Motor neuron (in vitro differentiated cells): ENCODE measurements at regions not wholly inside any gene's neighbourhood (a gene's known extent, or its start where the extent isn't known, plus 50 kb on each side); places are given as distances from the start of the nearest gene placed in this dataset.

ENCODE experiments used
- ATAC-seq, 8 experiments: fragments of 200-7000 bp; cut with Tn5 transposase; replicated peaks in 6 of 8; 2 replicates each; pipeline ENCODE4 v1.8.0; 2021; ENCODE audit warnings: mild to moderate bottlenecking in 8 of 8, moderate library complexity in 8 of 8
- H3K27ac ChIP-seq, 2 donors: fragments of 250-450 bp; sonication (Bioruptor Pico); 2 replicates each; pipeline ENCODE4 v1.9.0; 2021; ENCODE audit warnings: antibody characterized with exemption in 2 of 2, mild to moderate bottlenecking in 2 of 2, moderate library complexity in 1 of 2
- H3K4me1 ChIP-seq, 2 donors: fragments of 250-450 bp; sonication (Bioruptor Pico); replicated peaks in 1 of 2; 2 replicates each; pipeline ENCODE4 v1.6.1; 2021; ENCODE audit warnings: antibody characterized with exemption in 2 of 2, mild to moderate bottlenecking in 2 of 2, moderate library complexity in 1 of 2
- H3K4me3 ChIP-seq, 5 donors: fragments of 250-450 bp; sonication (Bioruptor Pico); 2 replicates each; pipeline ENCODE4 v1.9.0; 2021; ENCODE audit warnings: antibody characterized with exemption in 5 of 5, mild to moderate bottlenecking in 5 of 5, moderate library complexity in 4 of 5
- WGBS, 10 experiments: fragments of 450-650 bp; shearing (Covaris generic); methylation state at CpG; one replicate each; pipeline ENCODE4 v1.0.0; 2022; 5-methylcytosine and 5-hydroxymethylcytosine counted together
- in situ Hi-C, 9 experiments: fragments of 400-800 bp; cut with MboI; loops; one replicate each; pipeline ENCODE4 v1.15.0; 2021; ENCODE audit warnings: low sequenced_read_pairs in 9 of 9, low pct_unique_long_range_greater_than_20kb in 2 of 9; ENCODE audit not compliant: unreplicated experiment in 9 of 9

- no peak overlapping the region for H3K27ac ChIP-seq
- WGBS, 10 experiments: 0 to 100% (median 57%) methylated on average over 1 of the region's 2 CpGs; no CpG with 5 or more reads in 6 of the 10 experiments
- in situ Hi-C loops: no loop called here
- no peaks in the 10 kb centered on the region for H3K4me1 ChIP-seq
- no peak overlapping the region for H3K4me3 ChIP-seq
- no peak for ATAC-seq
Measured at GRCh38 chr13:63351081-63351480, 1935.4 kb upstream of the PCDH20 start.

- Histone ChIP-seq H3K4me3 (no peak overlapping the region), H3K4me1 (no peaks in the 10 kb centered on the region), H3K27ac (no peak overlapping the region)
- in situ Hi-C loops: no loop called here
- ATAC-seq: no peak
Measured at GRCh38 chr13:63345835-63346234, 1930.2 kb upstream of the PCDH20 start.

GRCh38 chr13:63344711-63345110 is 1929.1 kb upstream of the PCDH20 start:
- in situ Hi-C loops: no loop called here
- Histone ChIP-seq H3K4me3 (no peak overlapping the region), H3K27ac (no peak overlapping the region), H3K4me1 (no peaks in the 10 kb centered on the region)
- WGBS, 10 experiments: 0 to 91% (median 10%) methylated on average over 1 of the region's 1 CpG; no CpG with 5 or more reads in 4 of the 10 experiments
- no peak for ATAC-seq

GRCh38 chr13:63337921-63338320 is 1922.3 kb upstream of the PCDH20 start:
- in situ Hi-C loops: no loop called here
- 0 to 100% (median 77%) methylated on average over 1 to 5 of the region's 5 CpGs; no CpG with 5 or more reads in 4 of the 10 experiments for WGBS, 10 experiments
- H3K27ac ChIP-seq: no peak overlapping the region

GRCh38 chr13:63337041-63337440 is 1921.4 kb upstream of the PCDH20 start:
- WGBS, 10 experiments: 71 to 100% (median 80%) methylated on average over 1 to 2 of the region's 4 CpGs; no CpG with 5 or more reads in 7 of the 10 experiments
- in situ Hi-C loops: no loop called here
- Histone ChIP-seq H3K4me1 (no peaks in the 10 kb centered on the region), H3K4me3 (no peak overlapping the region), H3K27ac (no peak overlapping the region)
- ATAC-seq: no peak

More at GRCh38 chr13:63337921-63338320, 1922.3 kb upstream of the PCDH20 start:
- Histone ChIP-seq H3K4me3 (no peak overlapping the region), H3K4me1 (no peaks in the 10 kb centered on the region)
- ATAC-seq: no peak

GRCh38 chr13:63336549-63336948 is 1920.9 kb upstream of the PCDH20 start:
- Histone ChIP-seq H3K4me1 (no peaks in the 10 kb centered on the region), H3K27ac (no peak overlapping the region), H3K4me3 (no peak overlapping the region)
- in situ Hi-C loops: no loop called here
- WGBS, 10 experiments: 0 to 80% (median 60%) methylated on average over 1 of the region's 1 CpG; no CpG with 5 or more reads in 5 of the 10 experiments
- ATAC-seq: no peak

- H3K27ac ChIP-seq: no peak overlapping the region
- in situ Hi-C loops: no loop called here
- no peaks in the 10 kb centered on the region for H3K4me1 ChIP-seq
- H3K4me3 ChIP-seq: no peak overlapping the region
- no peak for ATAC-seq
- WGBS, 10 experiments: 44 to 100% (median 69%) methylated on average over 1 of the region's 1 CpG; no CpG with 5 or more reads in 4 of the 10 experiments
Measured at GRCh38 chr13:63327584-63327983, 1911.9 kb upstream of the PCDH20 start.

GRCh38 chr13:63323441-63323840 is 1907.8 kb upstream of the PCDH20 start:
- in situ Hi-C loops: no loop called here
- Histone ChIP-seq H3K4me1 (no peaks in the 10 kb centered on the region), H3K27ac (no peak overlapping the region), H3K4me3 (no peak overlapping the region)
- no peak for ATAC-seq
- WGBS, 10 experiments: 0 to 100% (median 75%) methylated on average over 1 to 2 of the region's 2 CpGs; no CpG with 5 or more reads in 1 of the 10 experiments

- in situ Hi-C loops: no loop called here
- peaks cover 0 to 3% of the 10 kb centered on the region in 2 donors for H3K4me1 ChIP-seq
- ATAC-seq: no peak
- WGBS, 10 experiments: 0 to 100% (median 89%) methylated on average over 1 of the region's 1 CpG; no CpG with 5 or more reads in 5 of the 10 experiments
- H3K4me3 ChIP-seq: no peak overlapping the region
- H3K27ac ChIP-seq: no peak overlapping the region
Measured at GRCh38 chr13:63311587-63311986, 1895.9 kb upstream of the PCDH20 start.

GRCh38 chr13:63308549-63309165 is 1893.0 kb upstream of the PCDH20 start:
- in situ Hi-C loops: no loop called here
- 26 to 85% (median 51%) methylated on average over 1 to 5 of the region's 5 CpGs for WGBS, 10 experiments
- Histone ChIP-seq H3K27ac (no peak overlapping the region), H3K4me1 (peaks cover 0 to 3% of the 10 kb centered on the region in 2 donors), H3K4me3 (no peak overlapping the region)
- ATAC-seq: peak in 6 of 8 experiments; percentile 38 to 94 (median 87)

- peak in 3 of 8 experiments; percentile 14 to 95 (median 42) for ATAC-seq
- H3K4me3 ChIP-seq: no peak overlapping the region
- in situ Hi-C loops: no loop called here
- no peak overlapping the region for H3K27ac ChIP-seq
- 0 to 96% (median 70%) methylated on average over 1 to 3 of the region's 3 CpGs; no CpG with 5 or more reads in 1 of the 10 experiments for WGBS, 10 experiments
- peaks cover 0 to 3% of the 10 kb centered on the region in 2 donors for H3K4me1 ChIP-seq
Measured at GRCh38 chr13:63307228-63307627, 1891.6 kb upstream of the PCDH20 start.

GRCh38 chr13:63305641-63306133 is 1890.0 kb upstream of the PCDH20 start:
- no peak overlapping the region for H3K27ac ChIP-seq
- no peak overlapping the region for H3K4me3 ChIP-seq
- ATAC-seq: no peak
- peaks cover 0 to 3% of the 10 kb centered on the region in 2 donors for H3K4me1 ChIP-seq
- WGBS, 10 experiments: 90 to 100% (median 99%) methylated on average over 2 to 8 of the region's 40 CpGs; no CpG with 5 or more reads in 4 of the 10 experiments
- in situ Hi-C loops: no loop called here

- WGBS, 10 experiments: 67 to 93% (median 86%) methylated on average over 3 to 4 of the region's 4 CpGs; no CpG with 5 or more reads in 1 of the 10 experiments
- Histone ChIP-seq H3K4me1 (peaks cover 0 to 3% of the 10 kb centered on the region in 2 donors), H3K27ac (no peak overlapping the region), H3K4me3 (no peak overlapping the region)
- ATAC-seq: no peak
- in situ Hi-C loops: no loop called here
Measured at GRCh38 chr13:63304497-63304896, 1888.8 kb upstream of the PCDH20 start.
